NCI-H82 treated with DMSO at 0.1 percent for 48 hours (cell line): ENCODE measurements at regions not wholly inside any gene's neighbourhood (a gene's known extent, or its start where the extent isn't known, plus 50 kb on each side); places are given as distances from the start of the nearest gene placed in this dataset.
A peak's percentile ranks its signal among the peaks of the same experiment; 100 is the strongest.

Experiments used
- DNase-seq: peaks from one replicate; lab custom pipeline; 2025; ENCODE audit not compliant: unreplicated experiment; lab: John Stamatoyannopoulos, UW

DNA sequence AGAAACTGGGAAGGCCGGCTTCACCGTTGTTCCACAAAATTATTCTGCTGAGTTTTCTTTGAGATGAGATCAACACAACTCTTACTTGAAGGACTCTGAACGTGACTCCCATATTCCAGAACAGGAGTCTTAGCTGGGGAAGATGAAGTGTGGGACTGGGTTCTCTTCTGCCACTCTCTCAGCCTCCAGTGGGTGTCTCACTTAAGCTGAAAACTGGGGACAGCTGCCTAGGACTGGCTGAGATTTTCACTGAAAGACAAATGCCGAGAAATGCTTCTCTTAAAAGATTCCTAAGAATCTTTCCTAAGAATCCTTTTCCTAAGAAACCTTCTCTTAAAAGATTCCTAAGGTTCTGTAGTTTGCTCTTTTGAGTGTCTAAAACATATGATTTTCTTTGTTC lies 156.6 kb upstream of the LHCGR start:
- no peak for DNase-seq

DNA sequence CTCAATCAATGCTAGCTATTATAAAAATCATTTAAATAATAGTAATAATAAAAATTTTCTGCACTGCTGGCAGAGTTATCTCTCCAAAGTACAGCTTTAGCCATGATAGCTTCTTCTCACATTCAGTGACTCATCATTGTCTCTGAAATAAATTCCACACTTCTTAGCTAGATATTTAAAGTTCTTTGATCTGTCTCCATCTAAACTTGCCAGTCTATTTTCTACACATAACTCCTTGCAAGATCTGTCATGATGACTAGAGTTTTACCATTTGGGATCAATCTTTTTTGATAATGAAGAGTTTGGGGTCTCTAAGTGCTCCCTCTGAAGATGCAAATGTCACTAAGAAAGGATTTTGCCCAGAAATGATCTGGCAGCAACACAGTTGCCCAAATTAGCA lies 155.4 kb upstream of the LHCGR start:
- DNase-seq = no peak

DNA sequence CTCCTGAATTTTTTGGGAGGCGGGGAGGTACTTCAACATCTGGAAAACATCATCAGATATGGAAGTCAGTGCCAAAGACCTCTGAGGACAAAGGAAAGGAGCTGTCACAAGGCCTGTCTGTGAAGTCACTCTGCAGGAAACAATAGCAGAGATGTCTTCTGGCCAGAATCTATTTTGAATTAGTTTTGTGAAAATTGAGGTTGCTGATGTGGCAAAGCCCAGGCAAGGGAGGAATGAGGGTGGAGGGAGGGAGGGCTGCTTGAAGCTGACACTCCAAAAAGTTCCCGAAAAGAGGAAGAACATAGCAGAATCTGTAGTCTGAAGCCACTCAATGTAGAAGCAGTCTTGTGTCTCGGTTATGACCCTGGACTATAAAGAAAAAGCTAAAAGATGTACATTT lies 151.1 kb upstream of the LHCGR start:
- DNase-seq = no peak

DNA sequence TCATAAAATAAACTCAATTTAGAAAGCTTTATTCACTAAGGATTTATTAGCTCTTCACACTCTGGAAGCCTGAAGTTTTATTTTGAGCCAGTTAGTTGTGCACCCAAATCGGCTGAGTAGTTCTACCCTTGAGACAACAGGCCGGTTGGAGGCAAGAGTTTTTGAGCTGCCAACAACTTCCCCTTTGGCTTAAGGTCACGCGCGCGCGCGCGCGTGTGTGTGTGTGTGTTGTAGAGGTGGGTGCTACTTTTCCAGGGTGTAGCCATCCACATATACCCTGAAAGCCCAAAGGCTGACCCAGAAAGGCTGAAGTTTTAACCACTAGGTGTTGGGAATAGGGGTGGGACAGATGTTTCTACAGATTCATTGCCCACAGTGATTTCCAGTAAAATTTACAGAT lies 150.2 kb upstream of the LHCGR start:
- no peak for DNase-seq

DNA sequence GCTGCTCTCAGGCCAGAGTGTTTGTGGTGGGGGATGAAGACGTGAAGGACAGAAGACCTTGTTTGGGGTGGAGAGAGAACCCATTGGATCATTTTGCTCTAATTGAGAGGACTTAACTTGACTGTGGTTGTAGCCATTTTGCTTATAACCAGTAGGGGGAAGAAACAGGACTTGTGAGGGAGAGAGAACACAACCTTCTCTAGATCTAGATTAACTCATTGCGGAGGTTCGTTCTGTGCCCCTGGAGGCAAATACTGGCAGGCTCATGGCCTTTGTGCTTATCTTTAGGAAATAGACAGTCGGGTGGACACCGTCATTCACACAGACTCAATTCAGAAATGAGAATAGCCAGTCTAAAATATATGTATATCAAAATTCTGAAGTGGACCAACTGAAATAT lies 147.0 kb upstream of the LHCGR start:
- no peak for DNase-seq

DNA sequence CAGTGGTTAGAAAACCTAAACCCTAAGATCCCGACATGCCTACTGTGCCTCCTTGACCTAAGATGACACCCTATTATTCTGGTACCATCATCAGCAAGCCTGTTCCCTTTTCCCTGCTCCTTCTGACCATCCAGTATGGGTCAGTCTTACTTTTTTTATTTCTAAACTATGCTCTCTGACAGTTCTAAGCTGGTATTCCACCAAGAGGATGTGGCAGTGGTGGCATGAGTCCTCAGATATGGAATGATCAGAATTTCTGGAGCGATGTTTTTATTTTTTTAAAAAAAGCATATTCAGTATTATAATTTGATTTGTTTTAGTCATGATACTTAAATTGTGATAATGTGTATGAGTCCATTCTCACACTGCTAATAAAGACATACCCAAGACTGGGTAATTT lies 145.9 kb upstream of the LHCGR start:
- no peak for DNase-seq

DNA sequence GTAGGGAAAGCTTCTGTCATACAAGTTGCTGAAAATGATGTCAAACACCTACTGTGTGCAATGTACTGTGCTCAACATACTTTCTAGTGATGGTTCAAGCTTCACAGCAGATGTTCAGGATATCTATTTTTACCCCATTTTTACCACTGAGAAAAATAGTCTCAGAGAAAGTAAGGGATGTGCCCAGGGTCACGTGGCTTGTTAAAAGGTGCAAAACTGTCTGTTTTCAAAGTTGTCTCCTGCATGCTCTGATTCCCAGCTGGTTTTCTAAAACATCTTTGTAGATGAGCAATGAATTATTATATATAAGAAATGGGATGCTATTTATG lies 145.5 kb upstream of the LHCGR start:
- DNase-seq = no peak

DNA sequence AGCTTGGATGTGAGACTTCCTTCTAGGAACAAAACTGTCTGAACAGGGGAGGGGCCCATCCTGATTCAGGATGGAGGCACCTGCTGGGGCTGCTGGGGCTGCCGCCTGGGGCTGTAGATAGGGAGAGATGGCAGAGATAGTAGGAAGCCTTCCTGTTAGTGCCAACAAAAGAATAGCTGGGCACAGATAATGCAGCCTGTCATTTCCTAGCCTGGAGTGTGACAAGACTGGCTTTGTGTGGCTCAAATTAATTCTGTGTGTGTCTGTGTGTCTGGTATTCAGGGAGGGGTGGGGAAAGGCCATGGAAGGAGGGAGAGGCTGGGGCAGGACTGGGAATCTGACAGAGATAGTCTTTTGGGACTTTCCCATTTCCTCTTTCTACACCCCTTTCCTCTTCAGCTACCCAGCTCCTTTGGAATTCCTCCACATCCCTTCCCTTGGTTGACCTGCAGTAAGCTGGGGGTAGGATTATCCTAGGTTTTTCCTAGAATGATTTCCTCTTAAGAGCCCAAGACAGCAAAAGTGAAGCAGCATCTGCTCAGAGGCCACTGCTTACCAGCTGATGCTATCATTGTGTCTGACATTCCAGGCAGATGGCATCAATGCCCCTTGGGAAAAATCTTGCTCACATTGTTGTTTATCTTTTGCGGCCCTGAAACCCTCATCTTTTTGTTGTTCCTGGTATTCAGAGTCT lies 144.9 kb upstream of the LHCGR start:
- peak; percentile 3 for DNase-seq

DNA sequence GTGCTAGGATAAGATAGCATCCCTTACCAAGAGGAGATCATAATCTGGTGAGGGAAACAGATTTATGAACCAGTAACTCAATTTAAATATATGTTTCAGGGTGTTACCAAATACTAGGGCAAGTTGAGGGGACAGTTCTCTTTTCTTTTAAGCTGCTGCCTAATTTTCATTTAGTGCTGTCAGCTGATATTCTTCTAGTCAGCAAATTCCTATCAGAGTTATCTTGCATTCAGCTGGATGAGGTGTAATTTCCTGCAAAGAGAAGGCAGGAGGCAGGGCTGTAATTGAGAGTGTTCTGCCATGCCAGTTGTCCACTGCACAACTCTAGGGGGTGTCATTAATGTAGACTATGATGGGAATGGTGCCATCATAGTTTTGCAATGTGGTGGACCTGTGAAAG lies 141.3 kb upstream of the LHCGR start:
- no peak for DNase-seq

DNA sequence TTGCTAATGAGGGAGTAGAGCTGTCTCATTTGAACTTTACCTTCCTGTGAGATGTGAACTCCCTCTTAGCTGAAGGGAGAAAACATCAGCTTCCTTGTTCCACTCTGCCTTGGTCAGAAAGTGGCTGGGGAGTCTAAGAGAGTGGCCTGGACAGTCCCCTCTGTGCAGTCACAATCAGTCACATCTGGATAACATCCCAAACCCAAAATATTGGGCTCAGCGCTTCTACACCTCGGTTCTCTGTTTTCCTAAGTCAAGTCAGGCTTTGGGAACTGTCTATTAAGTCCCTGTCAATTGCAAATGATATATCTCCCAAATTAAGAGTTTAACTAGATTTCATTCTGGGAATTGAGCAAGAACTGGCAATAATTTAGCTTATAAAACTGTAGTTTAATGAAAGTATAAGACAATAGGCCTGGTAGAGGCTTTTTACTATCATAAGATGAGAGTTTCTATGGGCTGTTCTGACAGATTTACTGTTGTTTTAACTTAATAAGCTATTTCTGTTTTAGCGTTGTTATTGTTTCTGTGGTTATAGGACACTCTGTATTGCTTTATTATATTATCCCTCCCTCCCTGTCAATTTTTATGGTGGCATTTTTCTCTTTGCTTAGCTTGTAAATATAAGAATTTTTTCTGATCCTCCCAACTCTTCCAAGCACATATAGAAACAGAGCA lies 135.1 kb upstream of the LHCGR start:
- no peak for DNase-seq

DNA sequence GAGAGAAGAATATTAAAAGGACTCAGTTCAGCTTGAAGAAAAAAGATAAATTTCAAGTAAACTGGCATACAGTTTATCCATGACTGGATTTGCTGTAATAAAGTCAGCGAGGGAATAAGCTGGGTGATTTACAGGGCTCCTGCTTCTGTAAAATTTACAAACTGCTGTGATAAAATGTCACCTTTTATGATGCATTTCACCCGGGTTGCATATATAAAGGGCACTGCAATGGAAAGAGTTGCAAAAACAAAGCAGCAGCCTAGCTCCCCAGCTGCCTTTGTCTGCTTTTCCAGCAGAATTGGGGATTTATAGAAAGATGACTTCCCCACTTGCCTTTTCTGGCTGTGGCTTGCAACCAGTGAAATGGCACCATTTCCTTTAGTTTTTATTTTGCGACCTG lies 132.5 kb upstream of the LHCGR start:
- DNase-seq = no peak

DNA sequence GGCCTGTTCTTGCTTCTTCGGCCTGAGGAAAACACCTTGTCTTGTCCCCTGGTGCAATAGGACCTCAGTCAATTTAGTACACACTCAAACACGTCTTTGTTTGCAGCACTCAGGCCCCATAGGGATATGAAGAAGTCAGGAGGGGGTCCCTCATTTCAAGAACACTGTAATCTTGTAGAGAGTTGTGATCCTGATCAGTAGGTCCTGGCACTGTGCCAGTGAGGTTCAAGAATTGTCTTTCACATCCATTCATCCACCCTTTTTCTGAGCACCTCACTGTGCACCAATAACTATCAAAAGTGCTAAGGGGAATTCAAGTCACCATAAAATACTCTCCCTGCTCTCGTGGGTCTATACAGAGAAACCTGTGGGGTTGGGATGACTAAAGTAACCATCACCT lies 131.4 kb upstream of the LHCGR start:
- no peak for DNase-seq

DNA sequence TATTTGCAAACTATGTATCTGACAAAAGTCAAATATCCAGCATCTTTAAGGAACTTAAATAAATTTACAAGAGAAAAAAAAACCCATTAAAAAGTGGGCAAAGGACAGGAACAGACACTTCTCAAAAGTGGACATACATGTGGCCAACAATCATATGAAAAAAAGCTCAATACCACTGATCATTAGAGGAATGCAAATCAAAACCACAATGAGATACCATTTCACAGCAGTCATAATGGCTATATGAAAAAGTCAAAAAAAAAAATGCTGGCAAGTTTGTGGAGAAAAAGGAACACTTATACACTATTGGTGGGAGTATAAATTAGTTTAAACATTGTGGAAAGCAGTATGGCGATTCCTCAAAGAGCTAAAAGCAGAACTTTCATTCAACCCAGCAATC lies 130.3 kb upstream of the LHCGR start:
- no peak for DNase-seq

DNA sequence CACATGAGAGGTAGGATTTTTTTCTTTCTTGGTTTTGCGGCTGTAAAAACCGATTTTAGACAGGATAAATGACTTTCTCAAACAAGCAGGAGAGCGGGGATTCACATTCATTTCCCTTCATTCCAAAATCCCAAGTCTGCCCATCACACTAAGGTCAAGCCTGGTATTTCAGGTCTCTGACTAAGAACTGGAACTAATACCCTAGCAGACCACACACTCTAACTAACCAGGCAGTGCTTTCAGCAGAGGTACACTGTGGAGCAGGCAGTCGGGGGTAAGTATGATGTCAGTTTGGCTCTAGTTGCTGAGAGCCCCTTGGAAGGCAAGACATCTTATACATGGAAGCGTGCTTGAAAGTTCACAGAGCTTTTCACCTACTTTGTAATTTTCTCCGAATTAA lies 128.1 kb upstream of the LHCGR start:
- no peak for DNase-seq

DNA sequence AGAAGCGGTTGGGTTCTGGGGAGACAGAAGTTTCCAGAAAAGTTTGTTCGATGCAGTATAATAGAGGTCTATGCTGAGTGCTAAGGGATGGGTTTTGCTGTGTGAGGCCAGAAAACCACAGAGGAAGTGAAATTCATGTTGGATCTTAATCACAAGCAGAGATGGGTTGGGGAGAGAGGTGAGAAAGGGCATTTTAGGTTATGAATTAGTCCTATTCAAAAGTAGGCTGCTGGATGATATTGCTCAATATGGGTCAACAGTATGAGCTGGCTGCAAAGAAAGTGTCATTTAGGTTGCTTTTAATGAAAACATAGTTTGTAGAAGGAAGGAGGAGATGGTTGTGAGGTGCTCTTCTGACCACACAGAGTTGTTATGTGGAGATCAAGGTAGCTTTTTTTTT lies 118.8 kb upstream of the LHCGR start:
- no peak for DNase-seq

DNA sequence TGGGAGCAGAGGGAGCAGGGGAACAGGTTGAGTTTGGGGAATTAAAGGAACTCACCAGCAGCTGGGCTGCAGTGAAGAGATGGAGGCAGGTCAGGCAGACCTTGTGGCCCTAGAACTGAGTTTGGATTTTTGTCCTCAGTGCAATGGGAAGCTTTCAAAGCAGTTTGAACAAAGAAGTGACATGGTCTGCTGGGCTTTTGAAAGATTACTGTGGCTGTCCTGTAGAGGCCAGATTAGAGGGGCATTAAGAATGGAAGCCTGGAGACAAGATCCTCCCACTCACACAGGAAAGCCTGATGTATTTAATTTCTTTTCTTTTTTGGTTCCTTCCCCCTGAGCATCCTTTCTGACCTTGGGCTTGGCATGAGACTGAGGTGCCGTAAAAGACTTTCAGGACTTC lies 118.1 kb upstream of the LHCGR start:
- no peak for DNase-seq

DNA sequence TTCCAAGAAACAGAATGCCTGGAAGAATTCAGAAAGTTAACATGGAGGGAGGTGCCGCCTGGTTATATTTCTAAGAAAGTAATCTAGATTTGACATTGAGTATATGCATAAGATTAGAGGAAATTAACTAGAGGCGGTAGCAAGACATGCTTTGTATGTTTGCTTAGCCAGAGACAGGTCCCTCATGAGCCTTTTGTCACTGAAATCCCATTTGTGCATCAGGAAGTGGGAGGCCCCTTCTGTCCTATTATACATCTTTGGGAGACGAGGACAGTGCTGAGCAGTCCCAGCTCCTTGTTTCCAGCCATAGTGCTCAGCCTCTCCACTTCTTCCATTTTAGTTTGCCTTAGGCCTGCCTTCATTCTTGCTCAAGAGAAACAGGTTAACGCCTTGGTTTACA lies 115.4 kb upstream of the LHCGR start:
- no peak for DNase-seq

DNA sequence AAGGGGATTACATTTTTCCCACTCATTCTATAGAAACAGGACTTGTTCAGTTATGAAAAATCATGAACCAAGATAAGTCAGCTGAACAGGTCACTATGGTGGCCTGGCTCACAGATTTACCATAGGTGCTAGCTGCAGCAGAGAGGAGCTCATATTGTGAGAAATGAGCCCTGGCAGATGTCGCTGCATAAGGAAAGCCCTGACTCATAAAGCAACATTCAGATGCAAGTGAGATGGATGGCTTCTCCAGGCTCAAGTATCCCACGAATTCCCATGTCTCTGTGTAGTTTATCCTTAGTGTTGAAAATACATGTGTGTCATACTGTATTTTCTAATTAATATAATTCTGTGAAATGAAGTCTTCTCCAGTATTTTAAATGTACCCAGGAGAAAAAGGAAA lies 115.0 kb upstream of the LHCGR start:
- DNase-seq = peak; percentile 25

DNA sequence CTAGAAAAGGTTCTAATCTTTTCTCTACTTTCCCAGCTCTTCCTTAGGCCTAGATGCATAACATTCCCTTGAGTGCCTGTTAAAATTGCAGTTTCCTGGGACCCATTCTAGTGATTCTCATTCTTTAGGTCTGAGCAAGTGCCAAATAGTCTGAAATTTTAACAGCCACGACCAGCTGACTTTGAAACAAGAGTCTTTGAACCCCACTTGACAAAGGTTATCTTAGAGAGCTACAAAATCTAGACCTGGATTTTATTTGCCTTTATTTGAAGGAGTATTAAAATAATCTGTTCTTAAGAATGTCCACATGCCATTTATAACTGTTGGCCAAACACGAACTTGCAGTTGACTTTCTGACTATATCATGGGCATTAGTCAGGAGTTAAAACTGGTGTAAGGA lies 110.2 kb upstream of the LHCGR start:
- no peak for DNase-seq

DNA sequence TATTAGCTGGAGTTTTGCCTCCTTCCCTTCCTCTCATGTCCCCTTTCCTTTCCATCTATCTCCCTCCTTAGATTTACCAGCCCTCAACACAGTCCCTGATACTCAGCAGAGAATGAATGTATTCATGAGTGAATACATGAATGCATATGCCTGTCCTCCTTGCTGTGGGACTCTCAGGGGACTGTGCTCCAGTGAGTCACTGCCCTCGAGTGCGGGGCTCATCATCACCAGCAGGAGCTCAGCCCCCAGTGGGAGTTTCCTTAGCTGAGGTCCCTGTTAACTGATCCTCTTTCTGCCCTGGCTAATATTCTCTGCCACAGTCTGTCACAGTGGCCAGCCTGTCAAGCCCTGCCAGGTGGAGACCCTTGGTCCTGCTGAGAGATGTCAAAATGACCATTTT lies 104.9 kb upstream of the LHCGR start:
- no peak for DNase-seq

DNA sequence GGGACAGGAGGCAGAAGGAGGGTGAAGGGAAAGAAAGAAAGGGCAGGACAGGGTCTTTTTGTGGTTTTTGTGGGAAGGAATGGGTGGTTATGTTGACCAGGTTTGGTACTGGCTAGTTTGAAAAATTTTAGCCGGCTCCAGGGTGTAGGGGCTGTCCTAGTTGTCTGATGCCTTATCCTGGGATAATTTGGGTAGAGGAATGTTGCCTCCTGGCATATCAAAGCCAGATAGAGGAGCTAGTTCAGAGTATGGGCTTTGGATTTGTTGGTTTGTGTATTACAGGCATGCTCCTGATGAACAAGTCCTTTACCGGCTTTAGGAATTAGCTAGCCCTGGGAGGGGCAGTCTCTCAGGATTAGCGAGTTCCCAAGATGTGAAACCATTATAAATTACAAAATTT lies 101.1 kb upstream of the LHCGR start:
- DNase-seq = no peak

DNA sequence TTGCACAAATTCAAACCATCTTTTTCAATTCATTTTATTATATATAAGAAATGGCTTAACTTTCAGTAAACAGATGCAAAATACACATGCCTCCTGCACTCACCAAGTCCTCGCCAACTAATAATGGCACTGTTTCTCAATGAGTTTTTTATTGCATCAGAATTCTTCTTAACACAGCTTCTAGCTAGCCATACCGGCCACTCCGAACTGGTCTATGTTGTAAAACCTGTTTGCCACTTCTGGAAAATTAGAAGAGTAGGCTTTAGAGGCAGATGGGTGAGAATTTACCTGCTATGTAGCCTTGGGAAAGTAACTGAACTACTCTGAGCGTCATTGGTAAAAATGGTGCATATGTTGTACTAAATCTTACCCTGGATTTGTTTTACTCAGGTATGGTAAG lies 100.6 kb upstream of the LHCGR start:
- no peak for DNase-seq

DNA sequence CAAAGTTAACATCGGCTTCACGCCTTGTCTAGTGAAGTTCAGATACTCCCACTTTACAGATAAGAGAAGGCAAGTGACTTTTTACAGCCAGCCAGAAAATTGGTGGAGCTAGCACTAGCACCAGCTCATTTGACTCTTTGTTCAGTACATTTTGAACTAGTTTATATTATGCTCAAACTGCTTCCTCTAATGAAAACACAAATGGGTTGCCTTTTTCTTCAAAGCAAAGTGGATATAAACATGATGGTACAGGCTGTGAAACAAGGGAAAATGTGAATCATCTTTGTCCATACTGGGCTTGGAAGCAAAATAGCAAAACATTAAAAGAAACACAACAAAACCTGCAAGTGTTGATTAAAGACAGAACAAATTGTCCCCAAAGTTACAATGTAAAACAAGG lies 99.6 kb upstream of the LHCGR start:
- no peak for DNase-seq
